GM12878 (cell line): ENCODE measurements at regions not wholly inside any gene's neighbourhood (a gene's known extent, or its start where the extent isn't known, plus 50 kb on each side); places are given as distances from the start of the nearest gene placed in this dataset.

Source experiments
- ATAC-seq: fragments of 200-7000 bp; cut with Tn5 transposase; 3 replicates; pipeline ENCODE4 v1.9.1; 2020; ENCODE audit warnings: mild to moderate bottlenecking, moderate library complexity
- BruUV-seq: library from RNA; stranded (reverse); fragments of 400-500 nt; replicated peaks from 2 replicates; lab custom pipeline; 2021; lab: Mats Ljungman, UMichigan
- CTCF ChIA-PET: fragments of 300-600 bp; sonication (Branson Sonifier 250); formaldehyde crosslinking; extraction: SDS; loops from one replicate; lab custom pipeline; 2021; ENCODE audit warnings: inconsistent platforms; lab: Yijun Ruan, JAX
- POLR2A ChIA-PET: fragments of 350-600 bp; formaldehyde crosslinking; extraction: SDS; loops from one replicate; lab custom pipeline; 2021; ENCODE audit warnings: inconsistent platforms; lab: Charles Lee
- RAD21 ChIA-PET: fragments of 300-600 bp; sonication (Branson Sonifier 250); formaldehyde crosslinking; loops from one replicate; lab custom pipeline; 2023; ENCODE audit warnings: antibody characterized with exemption; ENCODE audit not compliant: unreplicated experiment; lab: Charles Lee
- SMC1A ChIA-PET: fragments of 300-600 bp; sonication (Branson Sonifier 250); formaldehyde crosslinking; loops from one replicate; lab custom pipeline; 2023; ENCODE audit not compliant: unreplicated experiment, uncharacterized antibody; lab: Charles Lee
- DNase-seq: peaks from one replicate; pipeline ENCODE4 v3.0.0-alpha.2; 2011; ENCODE audit warnings: low read depth, low spot score
- FAIRE-seq: peaks from 3 replicates; lab custom pipeline; 2011; peaks lifted over from hg19 to GRCh38; lab: Jason Lieb, UNC
- H2AFZ ChIP-seq: 2 replicates; pipeline ENCODE4 v1.6.0; 2011; ENCODE audit warnings: low read depth, low read length, control low read depth; ENCODE audit not compliant: control insufficient read depth
- H3K27ac ChIP-seq: 2 replicates; pipeline ENCODE4 v1.5.1; 2011; ENCODE audit warnings: control low read depth; ENCODE audit not compliant: control insufficient read depth, insufficient read depth
- H3K27me3 ChIP-seq, 2 experiments: replicated peaks in 1 of 2; 2 replicates each; pipeline versions ENCODE4 v1.6.0 to v1.6.1; 2011; ENCODE audit warnings: low read length in 1 of 2; ENCODE audit not compliant: control insufficient read depth in 2 of 2, insufficient read depth in 2 of 2
- H3K36me3 ChIP-seq, 2 experiments: 2 replicates each; pipeline ENCODE4 v1.5.1; 2011; ENCODE audit warnings: low read length in 1 of 2; ENCODE audit not compliant: control insufficient read depth in 2 of 2, insufficient read depth in 2 of 2
- H3K4me1 ChIP-seq: 2 replicates; pipeline ENCODE4 v1.6.1; 2011; ENCODE audit warnings: mild to moderate bottlenecking, low read length, moderate library complexity, mixed read lengths; ENCODE audit not compliant: control insufficient read depth, insufficient read depth
- H3K4me2 ChIP-seq: 2 replicates; pipeline ENCODE4 v1.6.0; 2011; ENCODE audit warnings: control low read depth; ENCODE audit not compliant: control insufficient read depth, insufficient read depth
- H3K4me3 ChIP-seq: fragments of 200-600 bp; sonication (generic); 2 replicates; pipeline ENCODE4 v1.5.1; 2016
- H3K79me2 ChIP-seq: 2 replicates; pipeline ENCODE4 v1.6.0; 2011; ENCODE audit warnings: low read length; ENCODE audit not compliant: control insufficient read depth, insufficient read depth
- H3K9ac ChIP-seq: 2 replicates; pipeline ENCODE4 v1.8.0; 2011; ENCODE audit warnings: low read length, control low read depth, mixed read lengths; ENCODE audit not compliant: control insufficient read depth, insufficient read depth
- H3K9me3 ChIP-seq: replicated peaks from 3 replicates; pipeline ENCODE4 v1.5.1; 2011; ENCODE audit warnings: mild to moderate bottlenecking, low read length; ENCODE audit not compliant: control insufficient read depth, insufficient read depth
- H4K20me1 ChIP-seq: 2 replicates; pipeline ENCODE4 v1.6.0; 2011; ENCODE audit not compliant: control insufficient read depth, insufficient read depth
- ATF3 ChIP-seq: IDR thresholded peaks from 2 replicates; pipeline ENCODE4 v1.6.1; 2011; ENCODE audit warnings: low read depth, mild to moderate bottlenecking, low read length, moderate library complexity, borderline replicate concordance; ENCODE audit errors: extremely low read depth
- BCL11A ChIP-seq: IDR thresholded peaks from 2 replicates; pipeline ENCODE4 v1.6.1; 2011; ENCODE audit warnings: low read depth, low read length
- BCLAF1 ChIP-seq: fragments of 450-650 bp; IDR thresholded peaks from 2 replicates; pipeline ENCODE4 v1.6.1; 2017; ENCODE audit warnings: antibody characterized with exemption, mild to moderate bottlenecking, moderate library complexity
- BRCA1 ChIP-seq: IDR thresholded peaks from 2 replicates; pipeline ENCODE4 v1.6.1; 2011; ENCODE audit warnings: low read depth, low read length, improper control_type of control experiment
- CBX5 ChIP-seq: sonication (generic); IDR thresholded peaks from 2 replicates; pipeline ENCODE4 v1.6.1; 2016; ENCODE audit warnings: low read depth, moderate library complexity, mild to moderate bottlenecking, inconsistent platforms
- DPF2 ChIP-seq: fragments of 450-650 bp; IDR thresholded peaks from 2 replicates; pipeline ENCODE4 v1.6.1; 2017; ENCODE audit warnings: mild to moderate bottlenecking
- HDAC2 ChIP-seq: fragments of 200-600 bp; sonication (generic); IDR thresholded peaks from 2 replicates; pipeline ENCODE4 v1.6.1; 2017
- HDAC6 ChIP-seq: fragments of 200-600 bp; sonication (generic); IDR thresholded peaks from one replicate; pipeline ENCODE4 v1.8.0; 2017; ENCODE audit warnings: antibody characterized with exemption; ENCODE audit not compliant: unreplicated experiment
- IRF5 ChIP-seq: fragments of 450-650 bp; IDR thresholded peaks from 2 replicates; pipeline ENCODE4 v1.6.1; 2017; ENCODE audit warnings: borderline replicate concordance
- JUNB ChIP-seq: IDR thresholded peaks from 2 replicates; pipeline ENCODE4 v1.6.1; 2016; ENCODE audit warnings: antibody characterized with exemption, mild to moderate bottlenecking
- KLF5 ChIP-seq: fragments of 450-650 bp; IDR thresholded peaks from 2 replicates; pipeline ENCODE4 v1.6.1; 2014; ENCODE audit warnings: mild to moderate bottlenecking; ENCODE audit not compliant: partially characterized antibody
- NR2C2 ChIP-seq: IDR thresholded peaks from 2 replicates; pipeline ENCODE4 v1.6.1; 2011; ENCODE audit warnings: borderline replicate concordance, low read depth; ENCODE audit not compliant: control insufficient read depth, insufficient read length
- PBX3 ChIP-seq: IDR thresholded peaks from 2 replicates; pipeline ENCODE4 v1.6.1; 2011; ENCODE audit warnings: mild to moderate bottlenecking, low read depth, low read length, moderate library complexity; ENCODE audit not compliant: insufficient replicate concordance
- SMAD5 ChIP-seq: IDR thresholded peaks from 2 replicates; pipeline ENCODE4 v1.6.1; 2016; ENCODE audit warnings: antibody characterized with exemption, low read depth
- SP1 ChIP-seq: IDR thresholded peaks from one replicate; pipeline ENCODE4 v1.6.1; 2011; ENCODE audit warnings: low read depth, low read length
- TCF12 ChIP-seq: IDR thresholded peaks from 2 replicates; pipeline ENCODE4 v1.6.1; 2011; ENCODE audit warnings: low read depth, mild to moderate bottlenecking, low read length
- ZNF592 ChIP-seq: fragments of 450-650 bp; IDR thresholded peaks from 2 replicates; pipeline ENCODE4 v1.6.1; 2017; ENCODE audit warnings: mild to moderate bottlenecking, moderate library complexity
- WGBS: methylation state at CpG from one replicate; pipeline ENCODE4 v1.1.6; 2016; ENCODE audit warnings: low lambda C conversion rate; ENCODE audit not compliant: insufficient replicate concordance, insufficient coverage; ENCODE audit errors: missing lambda C conversion rate; 5-methylcytosine and 5-hydroxymethylcytosine counted together
- in situ Hi-C: fragments of 300-500 bp; cut with MboI; formaldehyde crosslinking; loops from 9 replicates; pipeline ENCODE4 v1.14.3; 2018; ENCODE audit warnings: mixed read lengths
- intact Hi-C: fragments of 100-400 bp; cut with micrococcal nuclease; formaldehyde crosslinking; loops from one replicate; pipeline ENCODE4 v1.14.2; 2022; ENCODE audit not compliant: unreplicated experiment

- Histone ChIP-seq H3K36me3 (no peaks in the 10 kb centered on the region), H2AFZ (no peak overlapping the region), H3K4me3 (no peak overlapping the region), H3K27me3 (no peaks in the 10 kb centered on the region), H3K4me1 (no peaks in the 10 kb centered on the region), H3K9me3 (no peaks in the 10 kb centered on the region), H3K27ac (no peak overlapping the region), H3K4me2 (no peak overlapping the region), H4K20me1 (no peaks in the 10 kb centered on the region), H3K79me2 (no peaks in the 10 kb centered on the region), H3K9ac (no peak overlapping the region)
- in situ Hi-C loops: no loop called here
- RAD21 ChIA-PET: no interaction called here
- no peak for ATAC-seq
- CTCF ChIA-PET: no interaction called here
- FAIRE-seq: no peak
- intact Hi-C loops: no loop called here
- no peak for TF ChIP-seq PBX3
- TF ChIP-seq JUNB: no peak
- no peak for TF ChIP-seq BCL11A
- no peak for TF ChIP-seq SMAD5
- no peak for TF ChIP-seq KLF5
- TF ChIP-seq ZNF592: no peak
- no peak for TF ChIP-seq IRF5
- no peak for TF ChIP-seq BCLAF1
- TF ChIP-seq ATF3: no peak
- TF ChIP-seq NR2C2: no peak
- TF ChIP-seq DPF2: no peak
- no peak for TF ChIP-seq BRCA1
- no peak for TF ChIP-seq SP1
- no peak for TF ChIP-seq HDAC6
- TF ChIP-seq HDAC2: no peak
- TF ChIP-seq TCF12: no peak
- no peak for TF ChIP-seq CBX5
- DNase-seq: no peak
- WGBS: 0% methylated on average over 1 of the region's 1 CpG
- SMC1A ChIA-PET: no interaction called here
- no TSS peak for BruUV-seq
- POLR2A ChIA-PET: no interaction called here
Measured at GRCh38 chr12:61365001-61365400, 895.2 kb upstream of the USP15 start.
